GM12873 (cell line): ENCODE measurements at regions not wholly inside any gene's neighbourhood (a gene's known extent, or its start where the extent isn't known, plus 50 kb on each side); places are given as distances from the start of the nearest gene placed in this dataset.

Experiments
- CTCF ChIP-seq: IDR thresholded peaks from 2 replicates; pipeline ENCODE4 v1.5.1; 2012; ENCODE audit warnings: low read depth, mild to moderate bottlenecking, moderate library complexity, low read length, control low read depth; ENCODE audit not compliant: insufficient read depth; ENCODE audit errors: missing control alignments

GRCh38 chr5:87756951-87757350, 344.2 kb upstream of the CCNH start:
- TF ChIP-seq CTCF = no peak

GRCh38 chr5:87755360-87755759, 342.6 kb upstream of the CCNH start:
- no peak for TF ChIP-seq CTCF

GRCh38 chr5:87754009-87754757, 341.5 kb upstream of the CCNH start:
- no peak for TF ChIP-seq CTCF

GRCh38 chr5:87752362-87752761, 339.6 kb upstream of the CCNH start:
- TF ChIP-seq CTCF = no peak

- no peak for TF ChIP-seq CTCF
Observed at GRCh38 chr5:87751824-87752223, 339.1 kb upstream of the CCNH start.

GRCh38 chr5:87746891-87747377, 334.2 kb upstream of the CCNH start:
- TF ChIP-seq CTCF = no peak

GRCh38 chr5:87746341-87746740, 333.6 kb upstream of the CCNH start:
- TF ChIP-seq CTCF = no peak
